ENCODE measurements at regions not wholly inside any gene's neighbourhood (a gene's known extent, or its start where the extent isn't known, plus 50 kb on each side); places are given as distances from the start of the nearest gene placed in this dataset.

DNA sequence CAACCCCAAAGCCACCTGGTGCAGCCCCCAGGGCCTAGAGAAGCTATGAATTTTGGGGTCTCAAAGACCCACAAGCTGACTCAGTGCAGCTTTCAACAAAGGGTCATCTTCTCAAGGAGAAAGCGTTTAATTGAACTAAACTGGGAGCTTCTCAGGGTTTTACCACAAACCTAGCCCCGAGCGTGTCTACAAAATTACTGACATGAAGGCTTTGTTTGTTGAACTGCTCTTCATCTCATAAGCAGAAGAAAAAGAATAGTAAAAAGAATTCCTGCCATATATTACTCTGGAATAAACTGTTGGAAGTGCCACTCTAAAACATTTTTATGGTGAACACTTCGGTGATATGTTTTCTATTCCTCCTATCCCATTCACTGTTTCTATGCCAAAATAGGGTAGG lies 50.8 kb upstream of the INCENP start:
- TF ChIP-seq ELF4 (IDR thresholded peaks at IDR 0.05) = no peak
- TF ChIP-seq BHLHE40 (IDR thresholded peaks at IDR 0.05; ENCODE audit: borderline replicate concordance) = no peak
- TF ChIP-seq HDGF (IDR thresholded peaks at IDR 0.05; ENCODE audit: borderline replicate concordance) = no peak
- TF ChIP-seq SP1 (IDR thresholded peaks at IDR 0.05) = no peak
- TF ChIP-seq CTBP1 (IDR thresholded peaks at IDR 0.05; ENCODE audit: borderline replicate concordance) = no peak
- no peak for TF ChIP-seq L3MBTL2 (conservative IDR thresholded peaks at IDR 0.05)
- TF ChIP-seq ZNF384 (IDR thresholded peaks at IDR 0.05) = no peak
- no peak for TF ChIP-seq ARNT (IDR thresholded peaks at IDR 0.05)
- TF ChIP-seq FOXK2 (IDR thresholded peaks at IDR 0.05) = no peak
- TF ChIP-seq, protein P1, sequence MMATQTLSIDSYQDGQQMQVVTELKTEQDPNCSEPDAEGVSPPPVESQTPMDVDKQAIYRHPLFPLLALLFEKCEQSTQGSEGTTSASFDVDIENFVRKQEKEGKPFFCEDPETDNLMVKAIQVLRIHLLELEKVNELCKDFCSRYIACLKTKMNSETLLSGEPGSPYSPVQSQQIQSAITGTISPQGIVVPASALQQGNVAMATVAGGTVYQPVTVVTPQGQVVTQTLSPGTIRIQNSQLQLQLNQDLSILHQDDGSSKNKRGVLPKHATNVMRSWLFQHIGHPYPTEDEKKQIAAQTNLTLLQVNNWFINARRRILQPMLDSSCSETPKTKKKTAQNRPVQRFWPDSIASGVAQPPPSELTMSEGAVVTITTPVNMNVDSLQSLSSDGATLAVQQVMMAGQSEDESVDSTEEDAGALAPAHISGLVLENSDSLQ (IDR thresholded peaks at IDR 0.05) = no peak
- TF ChIP-seq NFRKB (IDR thresholded peaks at IDR 0.05) = no peak
- no peak for TF ChIP-seq LEF1 (IDR thresholded peaks at IDR 0.05; ENCODE audit: borderline replicate concordance)
- no peak for TF ChIP-seq FOXM1 (IDR thresholded peaks at IDR 0.05; ENCODE audit: borderline replicate concordance)
- TF ChIP-seq FOXA1 (IDR thresholded peaks at IDR 0.05) = no peak
- no peak for TF ChIP-seq TARDBP (IDR thresholded peaks at IDR 0.05)
- no peak for TF ChIP-seq SUZ12 (IDR thresholded peaks at IDR 0.05)
- ChIA-PET POLR2A (no interaction called here), CTCF (interaction anchor here (1.1 to 1.5 kb wide), 3 partner anchors 9 to 175 kb away, joined by 3 to 6 read pairs (median 4); no protein-coding TSS in a partner anchor)
- DNase-seq (ENCODE audit: extremely low spot score) = no peak

DNA sequence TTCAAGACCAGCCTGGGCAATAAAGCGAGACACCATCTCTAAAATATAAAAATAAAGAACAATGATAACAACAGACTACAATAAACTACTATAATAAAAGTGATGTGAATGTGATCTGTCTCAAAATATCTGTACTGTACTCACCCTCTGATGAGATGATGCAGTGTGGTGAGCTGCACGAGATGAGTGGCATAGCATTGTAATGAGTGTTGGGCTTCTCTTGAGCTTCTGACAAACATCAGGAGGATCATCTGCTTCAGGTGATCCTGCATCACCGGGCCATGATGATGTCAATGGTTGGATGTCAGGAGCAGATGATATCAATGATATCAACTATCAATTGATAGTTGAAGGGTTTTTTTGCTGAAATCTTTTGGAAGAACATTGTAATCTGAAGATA lies 52.4 kb upstream of the INCENP start:
- CTCF ChIA-PET = interaction anchor here (3.2 kb wide), 1 partner anchor 10 kb away, joined by 12 read pairs; no protein-coding TSS in a partner anchor
- TF ChIP-seq ZNF384 (IDR thresholded peaks at IDR 0.05) (no peak), FOXA1 (IDR thresholded peaks at IDR 0.05) (no peak), SUZ12 (IDR thresholded peaks at IDR 0.05) (no peak), FOXK2 (IDR thresholded peaks at IDR 0.05) (no peak), TARDBP (IDR thresholded peaks at IDR 0.05) (no peak), ELF4 (IDR thresholded peaks at IDR 0.05) (no peak), CTBP1 (IDR thresholded peaks at IDR 0.05; ENCODE audit: borderline replicate concordance) (no peak), SP1 (IDR thresholded peaks at IDR 0.05) (no peak), FOXM1 (IDR thresholded peaks at IDR 0.05; ENCODE audit: borderline replicate concordance) (no peak), NFRKB (IDR thresholded peaks at IDR 0.05) (no peak), HDGF (IDR thresholded peaks at IDR 0.05; ENCODE audit: borderline replicate concordance) (no peak), ARNT (IDR thresholded peaks at IDR 0.05) (no peak), LEF1 (IDR thresholded peaks at IDR 0.05; ENCODE audit: borderline replicate concordance) (no peak), BHLHE40 (IDR thresholded peaks at IDR 0.05; ENCODE audit: borderline replicate concordance) (no peak)
- TF ChIP-seq, protein P1 (IDR thresholded peaks at IDR 0.05) = no peak
- POLR2A ChIA-PET = no interaction called here
- no peak for DNase-seq (ENCODE audit: extremely low spot score)

DNA sequence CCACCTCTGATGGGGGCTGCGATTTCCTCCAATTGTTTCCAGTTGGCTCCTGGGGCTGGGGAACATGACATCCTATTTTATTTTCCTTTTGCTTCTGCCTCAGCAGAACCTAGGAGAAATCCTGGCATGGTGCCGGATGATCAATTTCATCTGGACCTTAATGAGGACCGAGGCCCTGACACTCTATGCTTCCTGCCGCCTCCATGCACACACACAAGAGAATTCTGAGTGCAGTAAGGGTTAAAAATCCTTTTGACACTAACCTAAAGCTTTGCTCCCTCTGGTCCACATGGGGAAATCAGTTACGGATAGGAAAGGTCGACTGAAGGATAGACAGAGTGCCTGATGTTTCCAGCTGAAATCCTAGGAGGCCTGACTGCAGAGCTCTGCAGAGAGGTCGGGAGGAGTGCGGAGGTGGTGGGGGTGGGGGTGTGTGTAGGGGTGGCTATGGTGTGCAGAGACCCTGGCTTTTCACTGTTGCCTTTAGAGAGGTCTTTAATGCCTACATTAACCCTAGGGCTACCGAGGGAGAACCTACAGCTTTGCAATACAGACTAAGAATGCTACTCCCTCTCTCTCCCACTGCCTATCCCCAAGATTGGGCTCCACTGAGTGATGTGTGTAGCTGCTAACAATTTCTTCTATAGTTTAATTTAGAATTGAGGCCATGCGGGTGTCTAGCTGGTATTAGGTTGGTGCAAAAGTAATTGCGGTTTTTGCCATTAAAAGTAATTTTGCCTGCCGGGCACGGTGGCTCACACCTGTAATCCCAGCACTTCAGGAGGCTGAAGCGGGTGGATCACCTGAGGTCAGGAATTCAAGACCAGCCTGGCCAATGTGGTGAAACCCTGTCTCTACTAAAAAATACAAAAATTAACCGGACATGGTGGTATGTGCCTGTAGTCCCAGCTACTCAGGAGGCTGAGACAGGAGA lies 53.6 kb upstream of the INCENP start:
- ChIA-PET CTCF (interaction anchor here (3.2 kb wide), 1 partner anchor 12 kb away, joined by 12 read pairs; no protein-coding TSS in a partner anchor), POLR2A (no interaction called here)
- TF ChIP-seq ZNF384 (IDR thresholded peaks at IDR 0.05) (no peak), FOXA1 (IDR thresholded peaks at IDR 0.05) (no peak), FOXK2 (IDR thresholded peaks at IDR 0.05) (no peak), L3MBTL2 (conservative IDR thresholded peaks at IDR 0.05) (no peak), TARDBP (IDR thresholded peaks at IDR 0.05) (no peak), BHLHE40 (IDR thresholded peaks at IDR 0.05; ENCODE audit: borderline replicate concordance) (no peak), ARNT (IDR thresholded peaks at IDR 0.05) (no peak), FOXM1 (IDR thresholded peaks at IDR 0.05; ENCODE audit: borderline replicate concordance) (no peak), SUZ12 (IDR thresholded peaks at IDR 0.05) (no peak), LEF1 (IDR thresholded peaks at IDR 0.05; ENCODE audit: borderline replicate concordance) (no peak), HDGF (IDR thresholded peaks at IDR 0.05; ENCODE audit: borderline replicate concordance) (no peak), CTBP1 (IDR thresholded peaks at IDR 0.05; ENCODE audit: borderline replicate concordance) (no peak), ELF4 (IDR thresholded peaks at IDR 0.05) (no peak), NFRKB (IDR thresholded peaks at IDR 0.05) (no peak), SP1 (IDR thresholded peaks at IDR 0.05) (no peak)
- TF ChIP-seq, protein P1 (IDR thresholded peaks at IDR 0.05) = no peak

DNA sequence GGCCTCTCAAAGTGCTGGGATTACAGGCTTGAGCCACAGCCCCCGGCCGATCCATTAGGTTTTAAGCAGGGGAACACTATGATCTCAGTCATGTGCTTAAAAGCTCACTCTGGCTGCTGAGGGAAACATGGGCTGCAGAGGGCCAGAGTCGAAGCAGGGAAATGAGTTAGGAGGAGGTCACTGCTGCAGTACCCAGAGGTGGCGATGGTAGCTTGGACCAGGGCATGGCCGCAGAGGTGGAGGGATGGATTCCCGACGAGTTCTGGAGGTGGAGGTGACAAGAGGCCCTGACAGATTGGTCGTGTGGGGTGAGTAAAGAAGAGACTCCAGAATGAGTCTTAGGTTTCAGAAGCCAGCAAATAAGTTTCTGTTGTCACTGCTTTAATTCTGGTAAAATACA lies 54.4 kb upstream of the INCENP start:
- CTCF ChIA-PET = interaction anchor here (3.2 kb wide), 1 partner anchor 12 kb away, joined by 12 read pairs; no protein-coding TSS in a partner anchor
- POLR2A ChIA-PET = no interaction called here

More for the DNA sequence above, 53.6 kb upstream of the INCENP start:
- DNase-seq (ENCODE audit: extremely low spot score) = no peak

More for the DNA sequence above, 54.4 kb upstream of the INCENP start:
- TF ChIP-seq FOXK2 (IDR thresholded peaks at IDR 0.05) = no peak
- TF ChIP-seq LEF1 (IDR thresholded peaks at IDR 0.05; ENCODE audit: borderline replicate concordance) = no peak
- no peak for TF ChIP-seq BHLHE40 (IDR thresholded peaks at IDR 0.05; ENCODE audit: borderline replicate concordance)
- TF ChIP-seq, protein P1 (IDR thresholded peaks at IDR 0.05) = no peak
- TF ChIP-seq L3MBTL2 (conservative IDR thresholded peaks at IDR 0.05) = no peak
- no peak for TF ChIP-seq NFRKB (IDR thresholded peaks at IDR 0.05)
- no peak for TF ChIP-seq ZNF384 (IDR thresholded peaks at IDR 0.05)
- no peak for TF ChIP-seq CTBP1 (IDR thresholded peaks at IDR 0.05; ENCODE audit: borderline replicate concordance)
- no peak for TF ChIP-seq ELF4 (IDR thresholded peaks at IDR 0.05)
- no peak for TF ChIP-seq HDGF (IDR thresholded peaks at IDR 0.05; ENCODE audit: borderline replicate concordance)
- no peak for DNase-seq (ENCODE audit: extremely low spot score)
